ENCODE measurements at regions not wholly inside any gene's neighbourhood (a gene's known extent, or its start where the extent isn't known, plus 50 kb on each side); places are given as distances from the start of the nearest gene placed in this dataset.
"Not testable (repeated sequence)": the region's sequence is repeated elsewhere in the genome, so short reads cannot be mapped to it uniquely, and the experiment has no call there.

GRCh38 chr1:70760154-70760553, 287.5 kb downstream of the PTGER3 start:
- DNase-seq, result no peak

GRCh38 chr1:70762386-70762785, 285.2 kb downstream of the PTGER3 start:
- no peak for DNase-seq

DNA sequence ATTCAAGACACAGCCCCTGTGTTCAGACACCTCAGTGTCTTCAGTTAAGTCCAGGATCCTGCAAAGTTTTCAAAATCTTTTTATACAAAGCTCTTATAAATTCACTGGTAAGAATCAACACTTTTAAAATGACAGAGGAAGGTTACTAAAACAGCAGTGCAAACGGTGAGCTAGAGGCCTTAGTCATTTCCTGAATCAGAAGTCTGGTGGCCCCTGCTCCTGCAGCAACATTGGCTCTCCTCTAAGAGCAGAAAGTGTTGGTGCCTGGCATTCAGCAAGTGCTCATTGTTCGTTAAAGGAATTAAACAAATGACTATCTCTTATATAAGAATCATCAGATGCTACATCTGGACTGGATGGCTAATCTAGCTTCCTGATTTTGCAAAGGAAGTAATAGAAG, 282.9 kb downstream of the PTGER3 start:
- DNase-seq, result no peak

DNA sequence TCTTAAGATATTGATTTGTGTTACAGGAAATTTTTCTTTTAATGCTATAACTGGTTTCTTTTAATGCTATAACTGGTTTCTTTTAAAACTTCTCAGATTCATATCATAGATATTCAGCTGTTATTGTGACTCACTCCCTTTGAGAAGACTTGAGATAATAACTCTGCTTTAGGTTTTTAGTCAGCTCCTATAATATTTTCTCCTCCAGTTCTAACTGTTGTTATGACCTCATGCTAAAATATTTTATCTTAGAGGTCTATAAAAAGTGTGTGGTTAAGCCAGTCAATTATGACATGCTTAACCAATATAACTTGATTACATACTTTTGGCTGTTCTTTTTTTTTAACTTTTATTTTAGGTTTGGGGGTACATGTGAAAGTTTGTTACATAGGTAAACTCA, 280.2 kb downstream of the PTGER3 start:
- no peak for DNase-seq

GRCh38 chr1:70768216-70768615, 279.4 kb downstream of the PTGER3 start:
- no peak for DNase-seq

DNA sequence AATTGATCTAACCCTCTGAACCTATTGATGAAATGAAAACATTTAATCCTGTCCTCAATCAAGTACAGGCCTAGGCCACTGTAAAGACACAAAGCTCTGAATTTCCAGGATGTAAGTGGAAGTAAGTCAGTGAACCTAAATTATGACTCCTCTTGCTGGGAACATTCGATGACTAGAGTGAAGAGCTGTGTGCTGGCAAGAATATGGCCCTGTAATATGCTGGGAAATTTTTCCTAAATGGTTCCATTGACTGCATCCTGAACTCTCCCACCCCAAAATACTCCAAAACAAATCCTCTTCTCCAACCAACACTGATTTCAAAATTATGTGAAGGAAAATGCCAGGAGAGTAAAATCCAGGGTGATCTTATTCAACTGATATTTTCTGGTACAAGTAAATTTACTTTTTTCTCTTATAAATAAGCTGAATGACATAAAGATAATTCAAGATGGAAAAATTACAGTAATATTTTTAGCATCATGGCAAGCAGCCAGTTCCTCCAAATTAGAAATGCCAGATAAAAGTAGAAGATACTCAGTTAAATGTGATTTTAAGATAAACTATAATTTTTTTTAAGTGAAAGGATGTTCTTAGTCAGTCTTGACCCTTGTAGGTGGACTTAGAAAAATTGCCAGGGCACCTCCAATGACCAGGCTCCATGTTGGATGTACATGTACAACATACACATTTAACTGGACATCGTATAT, 269.4 kb downstream of the PTGER3 start:
- DNase-seq, result no peak

- no peak for DNase-seq
Measured at GRCh38 chr1:70778934-70779333, 268.7 kb downstream of the PTGER3 start.

DNA sequence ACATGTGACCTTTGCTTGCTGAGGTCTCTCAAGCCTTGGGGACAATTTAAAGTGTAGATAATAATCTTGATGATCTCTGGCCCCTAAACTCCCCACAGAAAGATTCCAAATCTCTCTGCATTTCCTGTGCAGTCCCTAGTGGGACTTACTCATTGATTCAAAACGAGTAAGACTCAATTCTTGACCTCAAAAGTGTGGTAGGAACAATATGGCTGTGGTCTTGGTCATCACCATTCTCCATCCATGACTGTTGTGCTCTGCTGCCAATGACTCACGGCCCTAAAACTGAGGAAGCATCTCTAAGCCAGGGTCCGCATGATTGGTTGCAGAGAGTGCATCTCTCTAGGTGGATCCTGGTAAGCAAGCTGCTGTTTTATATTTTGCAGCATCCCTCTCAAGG, 268.0 kb downstream of the PTGER3 start:
- DNase-seq, result no peak

- DNase-seq, result no peak
Measured at GRCh38 chr1:70785287-70785686, 262.3 kb downstream of the PTGER3 start.

DNA sequence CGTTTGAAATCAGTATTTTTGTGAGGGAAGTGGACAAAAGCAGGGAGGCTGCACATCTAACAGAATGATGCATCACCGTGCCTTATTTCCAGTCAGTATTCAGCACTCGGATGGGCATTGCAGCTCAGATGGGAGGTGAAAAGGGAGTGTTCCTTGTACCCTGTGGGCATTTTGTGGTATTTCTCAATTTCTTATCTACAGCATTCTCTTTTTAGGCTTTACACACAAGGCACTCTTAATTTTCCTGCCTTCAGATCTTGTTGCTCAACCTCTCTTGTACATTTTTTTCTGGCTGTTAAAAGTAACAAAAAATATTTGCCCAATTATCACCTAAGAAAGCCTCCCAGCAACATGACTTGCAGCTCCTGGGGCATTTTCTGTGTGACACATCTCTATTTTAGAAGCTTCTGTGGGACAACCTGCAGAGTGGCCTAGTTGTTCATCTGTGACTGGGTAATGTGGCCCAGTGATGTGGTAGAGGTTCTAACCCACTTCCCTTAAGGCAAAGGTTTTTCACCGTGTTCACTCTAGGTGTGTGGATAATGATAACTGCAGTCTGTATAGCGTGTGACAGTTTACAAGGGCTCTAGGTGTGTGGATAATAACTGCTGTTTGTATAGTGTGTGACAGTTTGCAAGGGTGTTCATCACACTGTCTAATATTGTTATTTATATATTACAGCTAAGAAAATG, 257.2 kb downstream of the PTGER3 start:
- DNase-seq, result no peak

DNA sequence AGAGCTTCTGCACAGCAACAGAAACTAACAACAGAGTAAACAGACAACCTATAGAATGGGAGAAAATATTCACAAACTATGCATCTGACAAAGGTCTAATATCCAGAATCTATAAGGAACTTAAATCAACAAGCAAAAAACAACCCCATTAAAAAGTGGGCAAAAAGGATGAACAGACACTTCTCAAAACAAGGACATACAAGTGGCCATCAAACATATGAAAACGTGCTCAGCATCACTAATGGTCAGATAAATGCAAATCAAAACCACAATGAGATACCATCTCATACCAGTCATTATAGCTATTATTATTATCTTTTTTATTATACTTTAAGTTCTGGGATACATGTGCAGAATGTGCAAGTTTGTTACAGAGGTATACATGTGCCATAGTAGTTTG, 252.6 kb downstream of the PTGER3 start:
- DNase-seq, result not testable (repeated sequence)

DNA sequence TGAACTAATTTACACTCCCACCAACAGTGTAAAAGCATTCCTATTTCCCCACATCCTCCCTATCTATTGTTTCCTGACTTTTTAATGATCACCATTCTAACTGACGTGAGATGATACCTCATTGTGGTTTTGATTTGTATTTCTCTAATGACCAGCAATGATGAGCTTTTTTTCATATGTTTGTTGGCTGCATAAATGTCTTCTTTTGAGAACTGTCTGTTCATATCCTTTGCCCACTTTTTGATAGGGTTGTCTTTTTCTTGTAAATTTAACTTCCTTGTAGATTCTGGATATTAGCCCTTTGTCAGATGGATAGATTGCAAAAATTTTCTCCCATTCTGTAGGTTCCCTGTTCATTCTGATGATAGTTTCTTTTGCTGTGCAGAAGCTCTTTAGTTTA, 251.3 kb downstream of the PTGER3 start:
- not testable (repeated sequence) for DNase-seq

- not testable (repeated sequence) for DNase-seq
Measured at GRCh38 chr1:70802625-70803024, 245.0 kb downstream of the PTGER3 start.

- no peak for DNase-seq
Measured at GRCh38 chr1:70805641-70806040, 242.0 kb downstream of the PTGER3 start.

- no peak for DNase-seq
Measured at GRCh38 chr1:70807088-70807664, 240.4 kb downstream of the PTGER3 start.

- no peak for DNase-seq
Measured at GRCh38 chr1:70809069-70809468, 238.5 kb downstream of the PTGER3 start.

- no peak for DNase-seq
Measured at GRCh38 chr1:70811815-70812214, 235.8 kb downstream of the PTGER3 start.

DNA sequence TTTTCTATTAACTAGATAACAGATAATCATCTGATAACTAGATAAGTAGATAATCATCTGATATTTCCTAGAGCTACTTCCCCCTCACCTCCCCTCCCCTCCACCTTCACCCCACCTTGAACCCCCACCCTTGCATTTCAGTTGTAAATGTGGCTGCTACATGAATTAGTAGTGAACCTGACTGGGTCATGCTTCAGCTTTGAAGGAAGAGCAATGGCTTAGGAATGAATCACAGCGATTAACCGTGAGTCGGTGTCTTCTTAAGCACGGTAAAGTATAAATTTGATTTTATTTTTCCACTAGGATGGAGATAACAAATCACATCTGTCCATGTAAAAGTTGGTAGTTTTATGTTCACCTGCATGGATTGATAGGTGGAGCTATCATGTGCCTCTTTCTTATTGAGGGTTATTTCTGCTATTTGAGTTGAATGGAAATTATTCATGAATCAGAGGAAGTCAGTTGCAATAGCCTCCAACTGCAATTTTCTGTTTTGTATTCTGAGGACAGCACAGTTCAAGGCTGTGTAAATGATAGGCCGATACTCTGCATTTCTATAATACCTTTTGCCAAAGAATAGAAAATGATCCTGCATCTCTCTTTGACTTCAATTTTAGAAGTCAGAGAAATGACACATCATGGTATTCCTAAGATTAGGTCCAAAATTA, 235.0 kb downstream of the PTGER3 start:
- no peak for DNase-seq

- no peak for DNase-seq
Measured at GRCh38 chr1:70818401-70818800, 229.2 kb downstream of the PTGER3 start.

GRCh38 chr1:70819231-70819630, 228.4 kb downstream of the PTGER3 start:
- no peak for DNase-seq

- DNase-seq, result no peak
Measured at GRCh38 chr1:70819785-70820184, 227.8 kb downstream of the PTGER3 start.

GRCh38 chr1:70820396-70820795, 227.2 kb downstream of the PTGER3 start:
- no peak for DNase-seq

DNA sequence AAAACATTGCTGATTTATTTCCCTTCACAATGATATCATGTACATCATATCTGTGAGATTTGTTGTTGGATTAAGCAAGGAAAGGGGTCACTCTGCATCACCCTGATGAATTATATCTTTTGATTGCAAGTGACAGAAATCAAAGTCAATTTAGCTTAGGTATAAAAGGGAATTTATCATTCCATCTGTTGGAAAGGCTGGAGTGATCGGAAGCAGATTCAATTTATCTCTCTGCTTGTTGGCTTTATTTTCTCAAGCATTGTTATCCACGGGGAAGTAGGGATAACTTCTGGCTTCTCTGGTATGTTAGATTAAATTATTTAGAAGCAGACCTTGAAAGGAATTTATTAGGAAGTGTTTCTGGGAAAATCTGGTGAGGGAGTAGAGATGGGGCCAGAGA, 226.6 kb downstream of the PTGER3 start:
- DNase-seq, result no peak

- no peak for DNase-seq
Measured at GRCh38 chr1:70826428-70826827, 221.2 kb downstream of the PTGER3 start.

All from NCI-H1436 treated with DMSO at 0.1 percent for 48 hours (cell line).